ENCODE measurements at regions not wholly inside any gene's neighbourhood (a gene's known extent, or its start where the extent isn't known, plus 50 kb on each side); places are given as distances from the start of the nearest gene placed in this dataset.

DNA sequence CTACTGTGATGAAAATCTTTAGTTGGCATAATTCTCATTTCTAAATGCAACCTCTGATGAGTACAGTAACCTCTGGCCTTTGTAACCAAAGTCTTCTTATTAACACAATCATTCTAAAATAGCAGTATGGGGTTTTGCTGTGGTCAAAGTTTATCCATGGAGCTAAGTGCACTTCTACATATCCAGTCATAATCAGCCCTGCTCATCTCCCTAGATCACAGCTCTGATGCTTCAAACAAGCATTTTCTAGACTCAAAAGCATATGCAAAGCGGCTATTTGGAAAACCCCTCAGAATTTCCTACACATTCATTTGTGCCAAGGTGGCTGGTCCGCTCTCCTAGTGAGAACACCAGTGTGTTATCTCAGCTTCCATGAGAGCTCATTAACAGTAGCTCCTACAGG, 418.6 kb downstream of the MRPL39 start:
- TF ChIP-seq MXI1 (IDR thresholded peaks at IDR 0.05; ENCODE audit: borderline replicate concordance, low read depth, low read length): no peak
- no peak for TF ChIP-seq CEBPB (IDR thresholded peaks at IDR 0.05; ENCODE audit: low read depth, low read length)
- TF ChIP-seq, protein P1, sequence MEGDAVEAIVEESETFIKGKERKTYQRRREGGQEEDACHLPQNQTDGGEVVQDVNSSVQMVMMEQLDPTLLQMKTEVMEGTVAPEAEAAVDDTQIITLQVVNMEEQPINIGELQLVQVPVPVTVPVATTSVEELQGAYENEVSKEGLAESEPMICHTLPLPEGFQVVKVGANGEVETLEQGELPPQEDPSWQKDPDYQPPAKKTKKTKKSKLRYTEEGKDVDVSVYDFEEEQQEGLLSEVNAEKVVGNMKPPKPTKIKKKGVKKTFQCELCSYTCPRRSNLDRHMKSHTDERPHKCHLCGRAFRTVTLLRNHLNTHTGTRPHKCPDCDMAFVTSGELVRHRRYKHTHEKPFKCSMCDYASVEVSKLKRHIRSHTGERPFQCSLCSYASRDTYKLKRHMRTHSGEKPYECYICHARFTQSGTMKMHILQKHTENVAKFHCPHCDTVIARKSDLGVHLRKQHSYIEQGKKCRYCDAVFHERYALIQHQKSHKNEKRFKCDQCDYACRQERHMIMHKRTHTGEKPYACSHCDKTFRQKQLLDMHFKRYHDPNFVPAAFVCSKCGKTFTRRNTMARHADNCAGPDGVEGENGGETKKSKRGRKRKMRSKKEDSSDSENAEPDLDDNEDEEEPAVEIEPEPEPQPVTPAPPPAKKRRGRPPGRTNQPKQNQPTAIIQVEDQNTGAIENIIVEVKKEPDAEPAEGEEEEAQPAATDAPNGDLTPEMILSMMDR (conservative IDR thresholded peaks at IDR 0.05; ENCODE audit: low read depth, low read length): no peak
- no peak for TF ChIP-seq POLR2A (IDR thresholded peaks at IDR 0.05; ENCODE audit: low read depth, low read length)
- TF ChIP-seq SMC3 (IDR thresholded peaks at IDR 0.05; ENCODE audit: low read depth, low read length): no peak
- TF ChIP-seq MAZ (IDR thresholded peaks at IDR 0.05; ENCODE audit: borderline replicate concordance, low read depth, low read length): no peak

All from IMR-90 (cell line).